Upper lobe of left lung (tissue), 4 donors: ENCODE measurements at regions not wholly inside any gene's neighbourhood (a gene's known extent, or its start where the extent isn't known, plus 50 kb on each side); places are given as distances from the start of the nearest gene placed in this dataset.

Experiments used
- CTCF ChIP-seq, 6 experiments: fragments of 450-650 bp in 4 of 6; fragments of 200-600 bp in 2 of 6; sonication (generic) in 2 of 6; IDR thresholded peaks; one replicate each; pipeline ENCODE4 v1.5.1; 2016 to 2019; ENCODE audit warnings: antibody characterized with exemption in 6 of 6
- POLR2A ChIP-seq, 4 donors: fragments of 450-650 bp; IDR thresholded peaks; one replicate each; pipeline ENCODE4 v1.5.1; 2016 to 2017; ENCODE audit warnings: antibody characterized with exemption in 4 of 4, mild to moderate bottlenecking in 2 of 4

GRCh38 chr13:108096301-108096915, 118.9 kb downstream of the LIG4 start:
- no peak for TF ChIP-seq CTCF (IDR thresholded peaks at IDR 0.05)
- no peak for TF ChIP-seq POLR2A (IDR thresholded peaks at IDR 0.05)
